22Rv1 (cell line): ENCODE measurements at regions not wholly inside any gene's neighbourhood (a gene's known extent, or its start where the extent isn't known, plus 50 kb on each side); places are given as distances from the start of the nearest gene placed in this dataset.

ENCODE experiments used
- ZFX ChIP-seq: fragments of 450-650 bp; IDR thresholded peaks from 2 replicates; pipeline ENCODE4 v1.6.1; 2017; ENCODE audit warnings: antibody characterized with exemption, borderline replicate concordance
- TF ChIP-seq, protein P1 (sequence below): fragments of 450-650 bp; IDR thresholded peaks from 2 replicates; pipeline ENCODE4 v1.5.1; 2017; ENCODE audit warnings: mild to moderate bottlenecking

DNA sequence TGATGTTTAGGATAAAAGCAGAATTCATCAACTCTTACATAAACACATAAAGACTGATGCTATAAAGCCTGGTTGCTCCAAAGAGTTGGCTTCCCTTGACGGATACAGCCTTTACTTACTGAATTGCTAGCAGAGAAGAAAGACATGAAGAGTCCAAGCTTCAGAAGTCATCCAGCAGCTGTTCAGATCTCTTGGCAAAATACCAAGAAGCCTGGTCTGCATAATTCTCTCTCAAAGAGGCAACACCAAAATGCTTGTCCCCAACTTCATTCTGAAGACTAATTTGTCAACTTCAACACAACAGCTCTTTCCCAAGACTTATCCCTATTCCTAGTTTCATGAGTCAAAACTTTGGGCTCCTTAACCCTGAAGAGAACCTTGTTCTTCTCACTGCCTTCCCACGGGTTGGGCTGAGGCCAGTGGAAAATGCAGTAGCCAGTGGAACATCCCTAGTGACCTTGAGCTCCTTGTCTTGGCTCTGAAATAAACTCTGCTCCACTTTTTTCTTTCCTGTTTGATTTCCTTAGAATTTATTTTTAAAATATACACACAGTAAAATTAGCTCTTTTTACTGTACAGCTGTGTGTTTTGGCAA lies 119.2 kb upstream of the THBS1 start:
- TF ChIP-seq, protein P1, sequence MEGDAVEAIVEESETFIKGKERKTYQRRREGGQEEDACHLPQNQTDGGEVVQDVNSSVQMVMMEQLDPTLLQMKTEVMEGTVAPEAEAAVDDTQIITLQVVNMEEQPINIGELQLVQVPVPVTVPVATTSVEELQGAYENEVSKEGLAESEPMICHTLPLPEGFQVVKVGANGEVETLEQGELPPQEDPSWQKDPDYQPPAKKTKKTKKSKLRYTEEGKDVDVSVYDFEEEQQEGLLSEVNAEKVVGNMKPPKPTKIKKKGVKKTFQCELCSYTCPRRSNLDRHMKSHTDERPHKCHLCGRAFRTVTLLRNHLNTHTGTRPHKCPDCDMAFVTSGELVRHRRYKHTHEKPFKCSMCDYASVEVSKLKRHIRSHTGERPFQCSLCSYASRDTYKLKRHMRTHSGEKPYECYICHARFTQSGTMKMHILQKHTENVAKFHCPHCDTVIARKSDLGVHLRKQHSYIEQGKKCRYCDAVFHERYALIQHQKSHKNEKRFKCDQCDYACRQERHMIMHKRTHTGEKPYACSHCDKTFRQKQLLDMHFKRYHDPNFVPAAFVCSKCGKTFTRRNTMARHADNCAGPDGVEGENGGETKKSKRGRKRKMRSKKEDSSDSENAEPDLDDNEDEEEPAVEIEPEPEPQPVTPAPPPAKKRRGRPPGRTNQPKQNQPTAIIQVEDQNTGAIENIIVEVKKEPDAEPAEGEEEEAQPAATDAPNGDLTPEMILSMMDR: no peak
- TF ChIP-seq ZFX: no peak
